Lower leg skin (tissue), 3 donors: ENCODE measurements at regions not wholly inside any gene's neighbourhood (a gene's known extent, or its start where the extent isn't known, plus 50 kb on each side); places are given as distances from the start of the nearest gene placed in this dataset.

ENCODE experiments used
- CTCF ChIP-seq, 3 donors: fragments of 450-650 bp; IDR thresholded peaks; one replicate each; pipeline ENCODE4 v1.5.1; 2016; ENCODE audit warnings: antibody characterized with exemption in 3 of 3, mild to moderate bottlenecking in 3 of 3, moderate library complexity in 2 of 3
- POLR2A ChIP-seq, 2 donors: fragments of 450-650 bp; IDR thresholded peaks; one replicate each; pipeline ENCODE4 v1.6.1; 2016 to 2017; ENCODE audit warnings: antibody characterized with exemption in 2 of 2, mild to moderate bottlenecking in 1 of 2, moderate library complexity in 1 of 2

- TF ChIP-seq CTCF (IDR thresholded peaks at IDR 0.05) (no peak), POLR2A (IDR thresholded peaks at IDR 0.05) (no peak)
These were observed 171.2 kb downstream of the GLI2 start for GRCh38 chr2:120906914-120907313.
